Breast epithelium (tissue), 3 donors: ENCODE measurements at regions not wholly inside any gene's neighbourhood (a gene's known extent, or its start where the extent isn't known, plus 50 kb on each side); places are given as distances from the start of the nearest gene placed in this dataset.

Experiments used
- CTCF ChIP-seq, 3 donors: fragments of 450-650 bp; IDR thresholded peaks; one replicate each; pipeline ENCODE4 v1.5.1; 2016 to 2017; ENCODE audit warnings: antibody characterized with exemption in 3 of 3, mild to moderate bottlenecking in 3 of 3, moderate library complexity in 3 of 3
- POLR2A ChIP-seq: fragments of 450-650 bp; IDR thresholded peaks from one replicate; pipeline ENCODE4 v1.6.1; 2016; ENCODE audit warnings: antibody characterized with exemption, mild to moderate bottlenecking, moderate library complexity

- TF ChIP-seq CTCF (IDR thresholded peaks at IDR 0.05), result no peak
- no peak for TF ChIP-seq POLR2A
Observed at GRCh38 chr3:35241236-35241635, 398.1 kb upstream of the ARPP21 start.
